ENCODE measurements at regions not wholly inside any gene's neighbourhood (a gene's known extent, or its start where the extent isn't known, plus 50 kb on each side); places are given as distances from the start of the nearest gene placed in this dataset.

- DNase-seq (ENCODE audit: extremely low spot score), result no peak
- no peak for TF ChIP-seq FOXK2 (IDR thresholded peaks at IDR 0.05)
- TF ChIP-seq FOXM1 (IDR thresholded peaks at IDR 0.05; ENCODE audit: borderline replicate concordance), result no peak
- no peak for TF ChIP-seq PKNOX1 (IDR thresholded peaks at IDR 0.05)
- no peak for TF ChIP-seq ELF4 (IDR thresholded peaks at IDR 0.05)
- TF ChIP-seq BHLHE40 (IDR thresholded peaks at IDR 0.05; ENCODE audit: borderline replicate concordance), result no peak
- no peak for TF ChIP-seq CTBP1 (IDR thresholded peaks at IDR 0.05; ENCODE audit: borderline replicate concordance)
- no peak for TF ChIP-seq SUZ12 (IDR thresholded peaks at IDR 0.05)
- TF ChIP-seq SP1 (IDR thresholded peaks at IDR 0.05), result no peak
- TF ChIP-seq L3MBTL2 (conservative IDR thresholded peaks at IDR 0.05), result no peak
- CTCF ChIA-PET, result no interaction called here
- POLR2A ChIA-PET, result no interaction called here
Measured at GRCh38 chr5:23089286-23089685, 236.1 kb upstream of the CDH12 start.

- POLR2A ChIA-PET, result no interaction called here
- no peak for TF ChIP-seq L3MBTL2 (conservative IDR thresholded peaks at IDR 0.05)
- no peak for TF ChIP-seq SP1 (IDR thresholded peaks at IDR 0.05)
- TF ChIP-seq FOXK2 (IDR thresholded peaks at IDR 0.05), result no peak
- TF ChIP-seq FOXA1 (IDR thresholded peaks at IDR 0.05), result no peak
- TF ChIP-seq HDGF (IDR thresholded peaks at IDR 0.05; ENCODE audit: borderline replicate concordance), result no peak
- no peak for DNase-seq (ENCODE audit: extremely low spot score)
- CTCF ChIA-PET, result no interaction called here
Measured at GRCh38 chr5:23084815-23085214, 231.7 kb upstream of the CDH12 start.

GRCh38 chr5:23072179-23072578, 219.0 kb upstream of the CDH12 start:
- DNase-seq (ENCODE audit: extremely low spot score), result no peak
- CTCF ChIA-PET, result no interaction called here
- TF ChIP-seq BHLHE40 (IDR thresholded peaks at IDR 0.05; ENCODE audit: borderline replicate concordance) (no peak), SUZ12 (IDR thresholded peaks at IDR 0.05) (no peak), NFRKB (IDR thresholded peaks at IDR 0.05) (no peak), ELF4 (IDR thresholded peaks at IDR 0.05) (no peak)
- POLR2A ChIA-PET, result no interaction called here

GRCh38 chr5:23071682-23072081, 218.5 kb upstream of the CDH12 start:
- TF ChIP-seq HDGF (IDR thresholded peaks at IDR 0.05; ENCODE audit: borderline replicate concordance), result no peak
- TF ChIP-seq NFRKB (IDR thresholded peaks at IDR 0.05), result no peak
- TF ChIP-seq SUZ12 (IDR thresholded peaks at IDR 0.05), result no peak
- no peak for TF ChIP-seq ELF4 (IDR thresholded peaks at IDR 0.05)
- no peak for TF ChIP-seq SP1 (IDR thresholded peaks at IDR 0.05)
- TF ChIP-seq ZNF384 (IDR thresholded peaks at IDR 0.05), result no peak
- no peak for TF ChIP-seq BHLHE40 (IDR thresholded peaks at IDR 0.05; ENCODE audit: borderline replicate concordance)
- TF ChIP-seq FOXA1 (IDR thresholded peaks at IDR 0.05), result no peak
- POLR2A ChIA-PET, result no interaction called here
- CTCF ChIA-PET, result no interaction called here
- no peak for DNase-seq (ENCODE audit: extremely low spot score)

- TF ChIP-seq ZNF384 (IDR thresholded peaks at IDR 0.05), result no peak
- no peak for TF ChIP-seq SP1 (IDR thresholded peaks at IDR 0.05)
- no peak for TF ChIP-seq L3MBTL2 (conservative IDR thresholded peaks at IDR 0.05)
- no peak for TF ChIP-seq FOXA1 (IDR thresholded peaks at IDR 0.05)
- no peak for TF ChIP-seq ARNT (IDR thresholded peaks at IDR 0.05)
- no peak for TF ChIP-seq FOXK2 (IDR thresholded peaks at IDR 0.05)
- no peak for TF ChIP-seq BHLHE40 (IDR thresholded peaks at IDR 0.05; ENCODE audit: borderline replicate concordance)
- no peak for TF ChIP-seq CTBP1 (IDR thresholded peaks at IDR 0.05; ENCODE audit: borderline replicate concordance)
- no peak for TF ChIP-seq SUZ12 (IDR thresholded peaks at IDR 0.05)
- TF ChIP-seq FOXM1 (IDR thresholded peaks at IDR 0.05; ENCODE audit: borderline replicate concordance), result no peak
- TF ChIP-seq PKNOX1 (IDR thresholded peaks at IDR 0.05), result no peak
- no peak for TF ChIP-seq TARDBP (IDR thresholded peaks at IDR 0.05)
- no peak for TF ChIP-seq ELF4 (IDR thresholded peaks at IDR 0.05)
- no peak for TF ChIP-seq LEF1 (IDR thresholded peaks at IDR 0.05; ENCODE audit: borderline replicate concordance)
- TF ChIP-seq NFRKB (IDR thresholded peaks at IDR 0.05), result no peak
- TF ChIP-seq HDGF (IDR thresholded peaks at IDR 0.05; ENCODE audit: borderline replicate concordance), result no peak
- no peak for DNase-seq (ENCODE audit: extremely low spot score)
- CTCF ChIA-PET, result no interaction called here
- POLR2A ChIA-PET, result no interaction called here
Measured at GRCh38 chr5:23064710-23065109, 211.6 kb upstream of the CDH12 start.

- CTCF ChIA-PET, result no interaction called here
- TF ChIP-seq TARDBP (IDR thresholded peaks at IDR 0.05) (no peak), SUZ12 (IDR thresholded peaks at IDR 0.05) (no peak), L3MBTL2 (conservative IDR thresholded peaks at IDR 0.05) (no peak), BHLHE40 (IDR thresholded peaks at IDR 0.05; ENCODE audit: borderline replicate concordance) (no peak), SP1 (IDR thresholded peaks at IDR 0.05) (no peak), FOXM1 (IDR thresholded peaks at IDR 0.05; ENCODE audit: borderline replicate concordance) (no peak), FOXA1 (IDR thresholded peaks at IDR 0.05) (no peak), LEF1 (IDR thresholded peaks at IDR 0.05; ENCODE audit: borderline replicate concordance) (no peak), HDGF (IDR thresholded peaks at IDR 0.05; ENCODE audit: borderline replicate concordance) (no peak), FOXK2 (IDR thresholded peaks at IDR 0.05) (no peak), ZNF384 (IDR thresholded peaks at IDR 0.05) (no peak), PKNOX1 (IDR thresholded peaks at IDR 0.05) (no peak), ARNT (IDR thresholded peaks at IDR 0.05) (no peak), CTBP1 (IDR thresholded peaks at IDR 0.05; ENCODE audit: borderline replicate concordance) (no peak), NFRKB (IDR thresholded peaks at IDR 0.05) (no peak), ELF4 (IDR thresholded peaks at IDR 0.05) (no peak)
- POLR2A ChIA-PET, result no interaction called here
- no peak for DNase-seq (ENCODE audit: extremely low spot score)
Measured at GRCh38 chr5:23053846-23054245, 200.7 kb upstream of the CDH12 start.

- ChIA-PET POLR2A (no interaction called here), CTCF (no interaction called here)
- no peak for DNase-seq (ENCODE audit: extremely low spot score)
- TF ChIP-seq ARNT (IDR thresholded peaks at IDR 0.05), result no peak
Measured at GRCh38 chr5:23042226-23042625, 189.1 kb upstream of the CDH12 start.

All from HEK293T (cell line).